ENCODE measurements at regions not wholly inside any gene's neighbourhood (a gene's known extent, or its start where the extent isn't known, plus 50 kb on each side); places are given as distances from the start of the nearest gene placed in this dataset.

DNA sequence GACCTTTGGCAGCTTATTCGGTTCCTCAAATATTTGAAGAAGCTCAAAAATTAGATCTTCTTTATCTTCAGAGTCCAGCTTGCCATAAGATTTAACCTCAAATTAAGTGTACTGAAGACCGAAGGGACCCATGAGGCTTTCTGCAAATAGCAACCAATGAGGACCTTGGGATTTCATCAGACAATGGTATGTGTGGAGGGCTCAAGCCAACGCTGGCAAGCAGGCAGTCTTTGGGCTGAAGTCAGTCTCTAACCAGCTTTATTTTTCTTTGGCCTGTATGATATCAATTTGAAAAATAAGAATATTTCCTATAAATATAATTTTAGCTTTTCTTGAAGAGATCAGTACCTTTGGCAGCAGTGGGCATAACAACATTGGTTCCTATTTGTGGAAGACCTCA lies 692.7 kb downstream of the MCTP2 start:
- no peak for DNase-seq

DNA sequence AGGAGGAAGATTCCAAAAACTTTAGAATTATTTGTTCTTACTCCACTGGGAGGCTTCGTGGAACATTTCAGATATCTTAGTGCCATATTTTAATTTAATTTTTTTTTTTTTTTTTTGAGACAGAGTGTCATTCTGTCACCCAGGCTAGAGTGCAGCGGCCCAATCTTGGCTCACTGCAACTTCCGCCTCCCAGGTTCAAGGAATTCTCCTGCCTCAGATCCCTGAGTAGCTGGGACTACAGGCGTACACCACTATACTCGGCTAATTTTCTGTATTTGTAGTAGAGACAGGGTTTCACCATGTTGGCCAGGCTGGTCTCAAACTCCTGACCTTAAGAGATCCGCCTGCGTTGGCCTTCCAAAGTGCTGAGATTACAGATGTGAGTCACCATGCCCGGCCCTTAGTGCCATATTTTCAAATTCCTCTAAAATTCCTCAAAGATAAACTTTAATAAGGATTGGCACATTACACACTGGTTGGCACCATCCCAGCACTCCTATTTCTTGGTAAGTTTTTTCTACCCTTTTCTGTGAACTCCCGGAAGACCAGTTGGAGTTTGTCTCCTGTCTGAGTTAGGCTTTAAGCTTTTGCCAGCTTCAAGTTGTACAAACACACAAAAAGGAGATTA lies 693.7 kb downstream of the MCTP2 start:
- DNase-seq = no peak

DNA sequence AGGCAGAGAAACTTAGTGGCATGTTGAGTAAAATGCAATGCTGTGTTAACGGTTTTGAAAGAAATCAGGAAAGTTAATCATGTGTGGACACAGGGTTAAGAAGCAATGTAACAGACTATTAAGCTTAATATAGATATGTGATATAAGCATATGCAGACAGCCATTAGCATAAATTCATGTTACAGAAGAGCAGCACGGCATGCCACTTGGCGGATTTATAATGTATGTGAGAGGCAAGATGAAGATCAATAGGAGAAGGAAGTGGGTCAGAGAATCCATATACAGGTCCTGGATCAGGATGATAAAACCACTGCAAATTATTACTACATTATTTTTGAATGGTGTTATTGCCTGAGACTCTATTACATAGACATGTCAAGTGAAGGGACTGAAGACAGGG lies 694.3 kb downstream of the MCTP2 start:
- no peak for DNase-seq

GRCh38 chr15:94927003-94927402 lies 695.6 kb downstream of the MCTP2 start:
- DNase-seq = no peak

GRCh38 chr15:94929282-94929681 lies 697.9 kb downstream of the MCTP2 start:
- no peak for DNase-seq

DNA sequence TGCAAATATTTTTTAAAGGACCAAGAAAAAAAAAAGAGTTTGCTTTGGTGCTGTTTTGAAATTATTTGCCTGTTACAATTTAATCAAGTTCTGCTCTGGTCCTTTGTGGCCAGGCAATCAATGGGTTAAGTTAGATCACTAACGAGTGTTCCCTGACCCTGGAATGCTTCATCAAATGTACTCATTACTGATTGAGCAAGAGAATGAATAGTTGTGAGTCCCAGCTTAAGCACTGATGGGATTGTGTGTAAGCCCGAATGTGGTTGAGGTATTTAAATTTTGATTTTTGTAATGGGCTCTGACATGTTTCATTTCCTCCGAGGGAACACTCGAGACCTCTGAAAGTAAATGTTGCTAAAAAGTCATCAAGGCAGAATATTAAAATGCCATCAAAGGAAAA lies 699.1 kb downstream of the MCTP2 start:
- DNase-seq = no peak

GRCh38 chr15:94930960-94931359 lies 699.6 kb downstream of the MCTP2 start:
- no peak for DNase-seq

DNA sequence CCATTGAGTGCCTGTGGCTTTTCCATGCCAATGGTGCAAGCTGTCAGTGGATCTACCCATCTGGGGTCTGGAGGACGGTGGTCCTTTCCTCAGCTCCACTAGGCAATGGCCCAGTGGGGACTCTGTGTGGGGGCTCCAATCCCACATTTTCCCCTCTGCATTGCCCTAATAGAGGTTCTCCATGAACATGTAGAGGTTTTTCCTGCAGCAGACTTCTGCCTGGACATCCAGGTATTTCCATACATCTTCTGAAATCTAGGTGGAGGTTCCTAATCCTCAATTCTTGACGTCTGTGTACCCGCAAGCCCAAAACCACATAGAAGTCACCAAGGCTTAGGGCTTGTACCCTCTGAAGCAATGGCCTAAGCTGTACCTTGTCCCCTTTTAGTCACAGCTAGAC lies 703.1 kb downstream of the MCTP2 start:
- no peak for DNase-seq

- DNase-seq = no peak
These were observed 705.9 kb downstream of the MCTP2 start for GRCh38 chr15:94937242-94937641.

DNA sequence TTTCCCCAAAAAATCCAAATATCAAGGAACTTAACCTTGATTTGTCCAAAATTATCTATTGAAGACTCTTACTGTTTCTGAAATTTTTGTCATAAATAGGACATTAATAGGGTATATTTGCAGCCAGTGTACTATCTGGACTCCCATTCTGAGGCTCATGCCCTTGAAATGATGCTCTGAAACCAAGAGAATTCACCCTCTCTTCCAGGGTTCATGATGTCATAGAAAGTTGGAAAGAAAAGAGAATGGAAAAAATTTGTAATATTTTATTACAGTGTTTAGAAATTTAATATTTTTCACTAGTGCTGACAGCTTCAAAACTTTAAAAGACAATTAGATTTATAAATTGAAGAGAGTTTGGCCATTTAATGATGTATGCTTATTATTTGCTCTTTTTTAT lies 712.5 kb downstream of the MCTP2 start:
- no peak for DNase-seq

DNA sequence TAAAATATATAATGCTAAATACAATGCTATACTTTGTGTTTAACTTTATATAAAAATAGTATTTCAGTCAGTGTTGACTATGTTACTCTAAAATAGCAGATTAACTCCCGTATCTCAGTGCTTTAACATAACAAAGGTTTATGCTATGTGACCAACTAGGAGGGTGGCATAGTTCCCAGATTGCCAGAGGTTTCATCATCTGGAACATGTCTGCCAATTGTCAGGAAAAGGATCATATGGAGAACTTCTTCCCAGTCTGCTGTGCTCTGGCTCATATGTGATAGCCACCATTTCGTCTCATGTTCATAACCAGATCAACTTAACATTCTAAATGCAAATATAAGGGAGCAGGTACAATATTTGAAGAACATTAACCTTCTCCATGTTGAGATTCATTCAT lies 720.2 kb downstream of the MCTP2 start:
- DNase-seq = no peak

DNA sequence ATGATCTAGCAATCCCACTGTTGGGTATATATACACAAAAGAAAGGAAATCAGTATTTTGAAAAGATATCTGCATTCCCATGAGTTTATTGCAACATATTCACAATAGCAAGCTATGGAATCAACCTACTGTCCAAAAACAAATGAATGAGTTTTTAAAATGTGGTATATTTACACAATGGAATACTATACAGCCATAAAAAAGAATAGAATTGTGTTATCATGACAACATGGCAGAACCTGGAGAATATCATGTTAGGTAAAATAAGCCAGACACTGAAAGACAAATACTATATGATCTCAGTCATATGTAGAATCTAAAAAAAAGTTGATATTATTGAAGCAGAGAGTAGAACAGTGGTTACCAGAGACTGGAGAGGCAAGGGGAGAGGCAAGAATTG lies 732.6 kb downstream of the MCTP2 start:
- no peak for DNase-seq

GRCh38 chr15:94965593-94965992 lies 734.2 kb downstream of the MCTP2 start:
- DNase-seq = no peak

DNA sequence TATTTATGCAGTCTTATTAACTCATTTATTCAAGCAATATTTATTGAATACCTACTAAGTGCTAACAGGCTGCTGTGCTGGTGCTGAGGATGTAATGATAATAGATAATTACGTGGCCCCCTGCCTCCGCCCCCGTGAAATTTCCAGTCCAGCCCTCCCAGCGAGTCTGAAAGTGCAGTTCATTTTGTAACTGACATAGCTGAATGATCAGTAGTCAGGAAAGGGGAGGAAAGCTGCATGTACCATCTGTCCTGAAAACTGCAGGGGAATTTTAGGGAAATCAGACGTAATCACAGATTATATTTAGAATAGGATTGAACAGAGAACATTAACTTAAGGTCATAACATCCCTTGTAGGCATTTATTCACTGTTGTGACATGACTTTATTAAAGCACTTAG lies 736.8 kb downstream of the MCTP2 start:
- no peak for DNase-seq

DNA sequence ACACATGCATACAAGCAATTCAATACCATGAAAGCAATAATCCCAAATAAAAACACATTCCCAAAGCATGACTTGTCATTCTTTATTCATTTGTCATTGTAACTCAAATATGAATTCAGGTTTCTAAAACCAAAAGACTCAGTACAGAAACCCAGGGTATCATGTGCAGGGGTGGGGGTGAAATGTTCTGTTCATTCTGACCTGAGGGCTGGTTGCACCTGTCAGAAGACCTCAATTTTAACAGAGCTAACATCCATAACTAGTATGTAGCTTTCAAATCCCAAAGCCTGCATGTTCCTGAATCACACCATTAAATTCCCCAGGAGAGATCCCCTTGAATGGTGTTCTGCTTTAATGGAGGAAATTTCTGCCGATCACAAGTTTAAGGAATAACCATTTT lies 738.7 kb downstream of the MCTP2 start:
- DNase-seq = no peak

- no peak for DNase-seq
These were observed 739.4 kb downstream of the MCTP2 start for GRCh38 chr15:94970802-94971201.

DNA sequence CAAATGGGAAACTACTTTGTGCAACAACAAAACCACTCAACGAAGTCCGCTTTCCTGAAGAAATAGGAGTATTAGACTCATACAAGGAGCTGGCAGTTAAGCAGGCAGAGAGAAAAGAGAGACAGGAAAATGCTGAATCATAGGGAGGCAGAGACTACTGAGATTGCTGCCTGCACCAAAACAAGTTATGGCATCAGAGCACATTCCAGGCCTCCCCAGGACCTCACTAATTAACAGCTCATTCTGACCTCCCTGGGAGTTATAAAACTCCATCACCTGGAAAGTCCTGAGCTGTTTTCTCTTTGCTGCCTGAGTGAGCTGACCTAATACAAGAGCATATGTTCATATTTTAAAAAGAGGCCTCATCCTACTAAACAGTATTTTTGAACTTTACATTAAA lies 741.0 kb downstream of the MCTP2 start:
- DNase-seq = no peak

DNA sequence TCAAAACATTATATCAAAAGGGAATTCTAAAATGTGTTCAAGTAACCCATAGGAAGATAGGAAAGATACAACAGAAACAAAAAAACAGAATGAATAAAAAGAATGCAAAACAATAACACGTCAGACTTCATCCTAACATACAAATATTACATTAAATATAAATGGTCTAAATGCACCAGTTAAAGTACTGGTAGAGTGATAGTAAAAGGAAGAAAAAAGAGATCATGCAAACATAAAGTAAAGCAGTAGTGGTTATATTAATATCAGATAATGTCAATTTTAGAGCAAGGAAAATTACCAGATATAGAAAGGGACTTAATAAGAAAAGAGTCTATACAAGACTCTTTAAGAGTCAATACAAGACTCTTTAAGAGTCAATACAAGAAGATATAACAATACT lies 755.7 kb downstream of the MCTP2 start:
- no peak for DNase-seq

DNA sequence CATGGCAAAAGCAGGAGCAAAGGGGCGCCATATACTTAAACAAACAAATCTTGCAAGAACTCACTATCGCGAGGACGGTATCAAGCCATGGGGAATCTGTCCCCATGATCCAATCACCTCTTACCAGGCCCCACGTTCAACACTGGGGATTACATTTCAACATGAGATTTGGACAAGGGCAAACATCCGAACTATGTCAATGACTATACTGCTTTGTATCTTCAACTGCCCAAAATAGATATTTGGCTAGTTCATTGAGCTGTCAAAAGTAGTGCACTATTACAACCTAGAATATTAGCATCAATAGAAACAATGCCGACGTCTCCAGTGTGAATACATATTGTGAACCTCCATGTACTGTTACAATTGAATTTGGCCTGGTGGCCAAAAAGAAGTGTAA lies 760.4 kb downstream of the MCTP2 start:
- DNase-seq = no peak

DNA sequence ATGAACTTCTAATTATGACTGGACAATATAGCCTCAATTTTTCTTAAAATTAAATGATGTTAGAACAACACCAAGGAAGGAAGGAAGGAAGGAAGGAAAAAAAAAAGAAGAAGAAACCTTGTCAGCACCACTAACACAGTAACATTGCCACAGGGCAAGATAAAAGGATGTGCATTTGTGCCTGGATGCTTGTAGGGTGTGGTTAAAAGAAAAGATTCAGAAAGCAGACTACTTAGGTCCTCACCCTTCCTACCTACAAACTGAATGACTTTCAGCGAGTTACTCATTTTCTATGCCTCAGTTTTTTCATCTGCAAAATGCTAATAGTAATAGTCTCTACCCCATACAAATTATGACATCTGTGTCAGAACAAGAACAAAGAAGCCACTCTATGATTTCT lies 778.3 kb downstream of the MCTP2 start:
- no peak for DNase-seq

DNA sequence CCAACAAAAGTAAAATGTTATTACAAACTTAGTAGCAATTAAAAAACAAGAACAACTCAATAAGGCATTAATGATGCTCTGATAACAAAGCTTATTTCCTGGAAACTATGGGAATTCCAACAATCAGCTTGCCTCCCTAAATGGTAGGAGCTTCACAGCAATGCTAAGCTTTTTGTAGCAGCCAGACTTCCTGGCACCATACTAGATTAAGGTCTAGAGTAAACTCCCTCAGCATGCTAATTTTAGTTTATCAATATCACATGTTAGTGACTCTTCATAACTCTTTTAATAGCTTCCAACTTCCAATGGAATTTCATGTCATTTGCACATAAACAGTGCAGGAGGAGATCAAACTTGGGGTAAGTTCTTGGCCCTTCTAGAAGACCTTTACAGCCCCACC lies 782.0 kb downstream of the MCTP2 start:
- no peak for DNase-seq

- DNase-seq = no peak
These were observed 785.3 kb downstream of the MCTP2 start for GRCh38 chr15:95016511-95017229.

GRCh38 chr15:95017666-95018328 lies 786.4 kb downstream of the MCTP2 start:
- DNase-seq = peak; percentile 34

DNA sequence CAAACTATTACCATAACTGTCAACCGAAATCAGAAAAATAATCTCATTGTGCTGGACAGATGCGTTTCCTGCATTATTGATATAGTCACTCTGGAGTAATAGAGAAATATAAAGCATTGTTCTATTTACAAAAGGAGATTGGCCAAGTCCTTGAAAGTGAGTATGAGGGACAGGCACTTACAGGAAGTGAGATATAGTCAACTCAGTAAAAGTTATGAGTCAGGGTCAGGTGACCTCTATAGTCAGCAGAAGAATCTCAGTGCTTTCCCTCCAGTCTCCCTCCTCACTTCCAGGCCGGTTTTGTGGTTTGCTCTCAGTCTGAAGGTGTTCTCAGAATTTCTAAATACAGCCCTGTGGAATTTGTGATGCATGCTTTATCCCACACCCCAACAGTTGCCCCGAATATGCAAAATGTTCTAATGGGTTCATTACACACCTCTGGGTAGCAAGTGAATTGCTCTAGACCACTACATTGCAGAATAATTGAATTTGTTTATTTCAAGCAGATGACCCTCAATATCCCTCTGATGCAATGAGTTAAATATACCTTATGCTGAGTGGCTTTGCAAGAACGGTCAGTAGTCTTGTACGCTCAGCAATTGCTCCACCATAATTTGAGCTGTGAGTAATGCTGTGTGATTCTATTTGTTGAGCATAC lies 787.7 kb downstream of the MCTP2 start:
- no peak for DNase-seq

Measured in femur (tissue), 1 donor.